Progenitor cell of endocrine pancreas (in vitro differentiated cells): ENCODE measurements at regions not wholly inside any gene's neighbourhood (a gene's known extent, or its start where the extent isn't known, plus 50 kb on each side); places are given as distances from the start of the nearest gene placed in this dataset.
A peak's percentile ranks its signal among the peaks of the same experiment; 100 is the strongest.

ENCODE experiments used
- DNase-seq: peaks from one replicate; pipeline ENCODE4 v3.0.0; 2021; ENCODE audit warnings: low spot score; ENCODE audit not compliant: unreplicated experiment
- H3K27ac Mint-ChIP-seq: 2 replicates; pipeline ENCODE4 v1.8.0; 2021; ENCODE audit warnings: mild to moderate bottlenecking, moderate library complexity, mixed read lengths
- H3K27me3 Mint-ChIP-seq: 2 replicates; pipeline ENCODE4 v1.8.0; 2021; ENCODE audit warnings: mixed read lengths
- H3K36me3 Mint-ChIP-seq: 2 replicates; pipeline ENCODE4 v1.8.0; 2022; ENCODE audit warnings: mixed read lengths; ENCODE audit not compliant: insufficient read depth
- H3K4me1 Mint-ChIP-seq: 2 replicates; pipeline ENCODE4 v1.8.0; 2021; ENCODE audit warnings: low read depth, mixed read lengths
- H3K4me3 Mint-ChIP-seq: 2 replicates; pipeline ENCODE4 v1.8.0; 2021; ENCODE audit warnings: low read depth, mild to moderate bottlenecking, moderate library complexity, mixed read lengths
- H3K9me3 Mint-ChIP-seq: 2 replicates; pipeline ENCODE4 v1.8.0; 2021; ENCODE audit warnings: low read depth, mixed read lengths
- CTCF ChIP-seq: fragments of 200-600 bp; sonication (generic); IDR thresholded peaks from one replicate; pipeline ENCODE4 v1.5.0; 2021; ENCODE audit warnings: antibody characterized with exemption, mild to moderate bottlenecking; ENCODE audit not compliant: unreplicated experiment

- peak; percentile 42 for DNase-seq
- no peaks in the 10 kb centered on the region for H3K4me1 Mint-ChIP-seq
- H3K4me3 Mint-ChIP-seq, result peak overlapping the region; percentile 64
- H3K36me3 Mint-ChIP-seq, result no peaks in the 10 kb centered on the region
- TF ChIP-seq CTCF, result peak; percentile 27
- H3K27me3 Mint-ChIP-seq, result no peaks in the 10 kb centered on the region
- no peak overlapping the region for H3K27ac Mint-ChIP-seq
- H3K9me3 Mint-ChIP-seq, result no peaks in the 10 kb centered on the region
Measured at GRCh38 chr4:31995943-31996901, 1276.1 kb downstream of the PCDH7 start.

GRCh38 chr4:31998807-31999206, 1278.6 kb downstream of the PCDH7 start:
- Mint-ChIP-seq H3K9me3 (no peaks in the 10 kb centered on the region), H3K4me3 (no peak overlapping the region), H3K36me3 (no peaks in the 10 kb centered on the region), H3K27me3 (no peaks in the 10 kb centered on the region), H3K4me1 (peaks cover 4% of the 10 kb centered on the region), H3K27ac (no peak overlapping the region)
- TF ChIP-seq CTCF, result no peak
- no peak for DNase-seq

GRCh38 chr4:31999848-32000247, 1279.7 kb downstream of the PCDH7 start:
- no peaks in the 10 kb centered on the region for H3K36me3 Mint-ChIP-seq
- TF ChIP-seq CTCF, result no peak
- H3K27ac Mint-ChIP-seq, result no peak overlapping the region
- no peak overlapping the region for H3K4me3 Mint-ChIP-seq
- no peak for DNase-seq
- no peaks in the 10 kb centered on the region for H3K9me3 Mint-ChIP-seq
- H3K4me1 Mint-ChIP-seq, result peaks cover 4% of the 10 kb centered on the region
- no peaks in the 10 kb centered on the region for H3K27me3 Mint-ChIP-seq

- H3K9me3 Mint-ChIP-seq, result no peaks in the 10 kb centered on the region
- no peak for DNase-seq
- H3K4me3 Mint-ChIP-seq, result no peak overlapping the region
- no peak for TF ChIP-seq CTCF
- peaks cover 4% of the 10 kb centered on the region for H3K4me1 Mint-ChIP-seq
- no peaks in the 10 kb centered on the region for H3K27me3 Mint-ChIP-seq
- H3K36me3 Mint-ChIP-seq, result no peaks in the 10 kb centered on the region
- H3K27ac Mint-ChIP-seq, result no peak overlapping the region
Measured at GRCh38 chr4:32000846-32001488, 1280.8 kb downstream of the PCDH7 start.

- Mint-ChIP-seq H3K9me3 (no peaks in the 10 kb centered on the region), H3K27ac (no peak overlapping the region), H3K36me3 (no peaks in the 10 kb centered on the region), H3K4me1 (peaks cover 4% of the 10 kb centered on the region), H3K27me3 (no peaks in the 10 kb centered on the region), H3K4me3 (no peak overlapping the region)
- DNase-seq, result no peak
- no peak for TF ChIP-seq CTCF
Measured at GRCh38 chr4:32002037-32002747, 1282.0 kb downstream of the PCDH7 start.
